ENCODE measurements at regions not wholly inside any gene's neighbourhood (a gene's known extent, or its start where the extent isn't known, plus 50 kb on each side); places are given as distances from the start of the nearest gene placed in this dataset.
"Not testable (repeated sequence)": the region's sequence is repeated elsewhere in the genome, so short reads cannot be mapped to it uniquely, and the experiment has no call there.

DNA sequence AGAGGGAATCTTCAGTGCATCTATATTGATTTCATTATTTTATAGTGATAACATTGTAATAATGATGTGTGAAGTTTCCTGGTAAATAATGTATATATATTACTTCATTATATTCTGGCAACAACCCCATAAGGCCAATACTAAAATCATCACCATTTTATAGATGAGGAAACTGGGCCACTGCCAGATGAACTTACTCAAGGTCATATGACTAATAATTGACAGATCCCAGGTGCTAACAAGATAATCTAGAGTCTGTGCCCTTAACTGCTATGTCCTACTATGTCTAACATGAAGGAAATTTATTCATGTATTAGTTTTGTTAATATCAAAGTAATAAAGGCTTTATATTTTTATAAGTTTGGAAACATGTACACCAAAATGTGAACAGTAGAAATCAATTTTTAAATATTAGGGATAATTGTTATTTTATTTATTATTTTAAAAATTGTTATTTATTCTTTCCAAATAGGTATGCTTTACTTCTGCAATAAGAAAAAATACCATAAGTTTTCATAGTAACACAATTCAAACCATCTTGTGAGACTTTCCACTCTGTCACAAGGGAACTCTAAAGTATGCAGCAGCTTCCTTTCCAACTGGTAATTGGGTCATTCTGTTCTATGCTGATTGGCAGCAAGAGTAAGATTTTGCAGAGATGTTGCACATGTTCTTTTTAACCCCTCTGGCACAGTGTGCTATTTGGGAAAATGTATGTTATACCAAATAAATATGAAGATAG lies 90.8 kb upstream of the CMC1 start:
- intact Hi-C loops (cut with DNase I), result loop anchor here in 1 of 2 donors (10.0 kb wide), 1 partner anchor 706 kb away; no protein-coding TSS in a partner anchor
- Histone ChIP-seq H3K4me3 (no peak overlapping the region), H3K27ac (no peak overlapping the region), H3K4me1 (no peaks in the 10 kb centered on the region), H3K9me3 (no peaks in the 10 kb centered on the region), H3K36me3 (ENCODE audit: insufficient read depth in 1 of 2, low read depth in 1 of 2) (no peaks in the 10 kb centered on the region), H3K27me3 (ENCODE audit: insufficient read depth in 3 of 3, low read length in 2 of 3) (no peaks in the 10 kb centered on the region)
- TF ChIP-seq, protein P1, sequence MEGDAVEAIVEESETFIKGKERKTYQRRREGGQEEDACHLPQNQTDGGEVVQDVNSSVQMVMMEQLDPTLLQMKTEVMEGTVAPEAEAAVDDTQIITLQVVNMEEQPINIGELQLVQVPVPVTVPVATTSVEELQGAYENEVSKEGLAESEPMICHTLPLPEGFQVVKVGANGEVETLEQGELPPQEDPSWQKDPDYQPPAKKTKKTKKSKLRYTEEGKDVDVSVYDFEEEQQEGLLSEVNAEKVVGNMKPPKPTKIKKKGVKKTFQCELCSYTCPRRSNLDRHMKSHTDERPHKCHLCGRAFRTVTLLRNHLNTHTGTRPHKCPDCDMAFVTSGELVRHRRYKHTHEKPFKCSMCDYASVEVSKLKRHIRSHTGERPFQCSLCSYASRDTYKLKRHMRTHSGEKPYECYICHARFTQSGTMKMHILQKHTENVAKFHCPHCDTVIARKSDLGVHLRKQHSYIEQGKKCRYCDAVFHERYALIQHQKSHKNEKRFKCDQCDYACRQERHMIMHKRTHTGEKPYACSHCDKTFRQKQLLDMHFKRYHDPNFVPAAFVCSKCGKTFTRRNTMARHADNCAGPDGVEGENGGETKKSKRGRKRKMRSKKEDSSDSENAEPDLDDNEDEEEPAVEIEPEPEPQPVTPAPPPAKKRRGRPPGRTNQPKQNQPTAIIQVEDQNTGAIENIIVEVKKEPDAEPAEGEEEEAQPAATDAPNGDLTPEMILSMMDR (IDR thresholded peaks at IDR 0.05), result no peak
- peak in 2 of 4 donors; percentile 48 to 57 for ATAC-seq
- no peak for DNase-seq

DNA sequence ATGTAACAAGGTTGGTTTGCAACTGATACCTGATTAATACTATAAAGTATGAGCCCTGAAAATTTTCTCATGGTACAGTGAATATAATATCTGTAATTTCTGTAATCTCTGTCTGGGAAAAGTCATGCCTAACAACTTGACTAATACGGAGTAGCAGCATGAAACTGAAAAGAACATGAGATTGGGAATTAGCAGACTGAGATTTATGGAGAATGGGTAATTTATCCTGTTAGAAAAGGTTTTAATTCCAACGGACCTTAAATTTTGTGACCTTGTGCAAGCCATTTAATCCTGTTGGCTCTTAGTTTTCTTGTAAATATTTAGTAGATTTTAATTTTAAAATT lies 90.2 kb upstream of the CMC1 start:
- no peaks in the 10 kb centered on the region for H3K27me3 ChIP-seq (ENCODE audit: insufficient read depth in 3 of 3, low read length in 2 of 3)
- DNase-seq (no peak), ATAC-seq (no peak)
- TF ChIP-seq, protein P1 (IDR thresholded peaks at IDR 0.05), result no peak
- intact Hi-C loops (cut with DNase I), result loop anchor here in 1 of 2 donors (10.0 kb wide), 1 partner anchor 706 kb away; no protein-coding TSS in a partner anchor
- no peak overlapping the region for H3K4me3 ChIP-seq
- no peak overlapping the region for H3K27ac ChIP-seq
- H3K9me3 ChIP-seq, result no peaks in the 10 kb centered on the region
- WGBS, 3 donors, result 19 to 23% (median 19%) methylated on average over 2 of the region's 2 CpGs
- H3K36me3 ChIP-seq (ENCODE audit: insufficient read depth in 1 of 2, low read depth in 1 of 2), result no peaks in the 10 kb centered on the region
- no peaks in the 10 kb centered on the region for H3K4me1 ChIP-seq

DNA sequence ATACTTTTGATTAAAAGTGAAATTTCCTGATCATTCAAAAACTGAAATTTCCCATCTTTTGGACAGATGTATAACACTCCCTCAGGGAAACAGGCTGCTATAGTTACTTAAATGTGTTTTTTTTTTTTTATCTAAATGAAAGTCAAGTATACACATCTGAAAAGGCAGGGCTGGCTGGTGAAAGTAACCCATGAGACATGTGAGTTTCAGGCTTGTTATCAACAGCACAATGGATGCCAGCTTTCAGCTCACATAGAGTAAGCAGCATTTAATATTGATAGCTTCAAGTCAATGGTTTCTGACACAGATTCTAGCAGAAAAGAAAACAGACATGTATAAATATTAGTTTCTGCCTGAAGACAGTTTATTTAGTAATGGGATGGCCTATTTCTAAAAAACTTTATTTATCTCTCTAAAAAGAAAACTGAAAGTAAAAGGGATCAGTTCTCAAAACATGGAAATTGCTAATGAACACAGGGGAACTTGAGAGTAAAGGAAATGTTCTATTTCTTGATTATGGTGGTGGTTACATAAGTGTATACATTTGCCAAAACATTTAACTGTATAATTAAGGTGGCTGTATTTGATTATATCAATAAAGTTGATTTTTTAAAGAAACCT lies 89.7 kb upstream of the CMC1 start:
- Histone ChIP-seq H3K9me3 (no peaks in the 10 kb centered on the region), H3K4me3 (no peak overlapping the region), H3K4me1 (no peaks in the 10 kb centered on the region), H3K27ac (no peak overlapping the region), H3K27me3 (ENCODE audit: insufficient read depth in 3 of 3, low read length in 2 of 3) (no peaks in the 10 kb centered on the region), H3K36me3 (ENCODE audit: insufficient read depth in 1 of 2, low read depth in 1 of 2) (no peaks in the 10 kb centered on the region)
- intact Hi-C loops (cut with DNase I), result loop anchor here in 1 of 2 donors (10.0 kb wide), 1 partner anchor 707 kb away; no protein-coding TSS in a partner anchor
- TF ChIP-seq, protein P1 (IDR thresholded peaks at IDR 0.05), result no peak
- DNase-seq (no peak), ATAC-seq (no peak)

DNA sequence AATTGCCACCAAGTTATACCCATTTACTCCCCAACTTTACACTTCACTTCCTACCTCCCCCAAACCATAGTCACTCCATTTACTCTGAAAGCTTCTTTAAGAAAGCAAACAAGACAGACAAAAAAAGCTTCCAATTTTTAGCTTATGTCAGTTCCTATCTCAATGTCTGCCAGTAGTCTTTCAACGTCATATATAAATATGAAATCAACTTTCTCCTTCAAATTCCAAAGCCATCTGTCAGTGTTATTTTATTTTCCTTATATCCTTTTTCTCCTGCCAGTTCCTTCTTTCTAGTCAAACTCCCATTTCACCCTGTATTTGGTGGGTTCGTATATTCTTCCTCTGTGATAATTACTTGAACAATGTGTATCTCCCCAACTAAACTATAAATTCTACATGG lies 85.8 kb upstream of the CMC1 start:
- TF ChIP-seq, protein P1 (IDR thresholded peaks at IDR 0.05), result no peak
- Histone ChIP-seq H3K27ac (no peak overlapping the region), H3K9me3 (peaks cover 11% of the 10 kb centered on the region), H3K27me3 (ENCODE audit: insufficient read depth in 3 of 3, low read length in 2 of 3) (no peaks in the 10 kb centered on the region), H3K4me1 (no peaks in the 10 kb centered on the region), H3K4me3 (no peak overlapping the region), H3K36me3 (ENCODE audit: insufficient read depth in 1 of 2, low read depth in 1 of 2) (no peaks in the 10 kb centered on the region)
- WGBS, 3 donors, result 35 to 68% (median 66%) methylated on average over 2 of the region's 2 CpGs
- intact Hi-C loops (cut with DNase I), result loop anchor here in 1 of 2 donors (10.0 kb wide), 1 partner anchor 711 kb away; no protein-coding TSS in a partner anchor
- ATAC-seq (no peak), DNase-seq (no peak)

DNA sequence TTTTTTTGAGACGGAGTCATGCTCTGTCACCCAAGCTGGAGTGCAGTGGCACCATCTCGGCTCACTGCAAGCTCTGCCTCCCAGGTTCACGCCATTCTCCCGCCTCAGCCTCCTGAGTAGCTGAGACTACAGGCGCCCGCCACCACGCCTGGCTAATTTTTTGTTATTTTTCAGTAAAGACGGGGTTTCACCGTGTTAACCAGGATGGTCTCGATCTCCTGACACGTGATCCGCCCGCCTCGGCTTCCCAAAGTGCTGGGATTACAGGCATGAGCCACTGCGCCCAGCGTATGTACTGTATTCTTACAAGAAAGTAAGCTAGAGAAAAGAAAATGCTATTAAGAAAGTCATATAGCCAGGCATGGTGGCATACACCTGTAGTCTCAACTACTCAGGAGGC lies 84.8 kb upstream of the CMC1 start:
- H3K4me3 ChIP-seq, result not testable (repeated sequence)
- intact Hi-C loops (cut with DNase I), result loop anchor here in 1 of 2 donors (10.0 kb wide), 1 partner anchor 712 kb away; no protein-coding TSS in a partner anchor

More for the DNA sequence above, 84.8 kb upstream of the CMC1 start:
- ATAC-seq; H3K36me3 ChIP-seq (ENCODE audit: insufficient read depth in 1 of 2, low read depth in 1 of 2); H3K27ac ChIP-seq; H3K27me3 ChIP-seq (ENCODE audit: insufficient read depth in 3 of 3, low read length in 2 of 3); DNase-seq; H3K4me1 ChIP-seq: not testable (repeated sequence)
- WGBS, 3 donors, result 92 to 94% (median 93%) methylated on average over 15 to 16 of the region's 16 CpGs
- H3K9me3 ChIP-seq, result peaks cover 11% of the 10 kb centered on the region
